GM18502 (cell line): ENCODE measurements at regions not wholly inside any gene's neighbourhood (a gene's known extent, or its start where the extent isn't known, plus 50 kb on each side); places are given as distances from the start of the nearest gene placed in this dataset.
"Not testable (repeated sequence)": the region's sequence is repeated elsewhere in the genome, so short reads cannot be mapped to it uniquely, and the experiment has no call there.

Source experiments
- ATAC-seq: cut with Tn5 transposase; IDR thresholded peaks from one replicate; pipeline ENCODE4 v1.9.1; 2021; ENCODE audit warnings: mild to moderate bottlenecking; ENCODE audit not compliant: unreplicated experiment, poor library complexity

DNA sequence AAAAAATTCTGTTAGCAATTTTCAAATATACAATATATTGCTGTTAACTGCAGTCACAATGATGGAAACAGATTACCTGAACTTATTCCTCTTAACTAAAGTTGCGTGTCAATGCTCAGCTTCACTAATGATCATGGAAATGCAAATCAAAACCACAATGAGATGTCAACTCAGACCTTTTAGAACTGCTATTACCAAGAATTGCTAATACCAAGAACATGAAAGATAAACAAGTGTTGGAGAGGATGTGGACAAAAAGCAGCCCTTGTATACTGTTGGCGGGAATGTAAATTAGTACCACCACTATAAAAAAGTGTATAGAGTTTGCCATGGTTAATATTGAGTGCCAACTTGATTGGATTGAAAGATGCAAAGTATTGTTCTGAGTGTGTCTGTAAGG is 1409.7 kb upstream of the CDH18 start:
- ATAC-seq = no peak

DNA sequence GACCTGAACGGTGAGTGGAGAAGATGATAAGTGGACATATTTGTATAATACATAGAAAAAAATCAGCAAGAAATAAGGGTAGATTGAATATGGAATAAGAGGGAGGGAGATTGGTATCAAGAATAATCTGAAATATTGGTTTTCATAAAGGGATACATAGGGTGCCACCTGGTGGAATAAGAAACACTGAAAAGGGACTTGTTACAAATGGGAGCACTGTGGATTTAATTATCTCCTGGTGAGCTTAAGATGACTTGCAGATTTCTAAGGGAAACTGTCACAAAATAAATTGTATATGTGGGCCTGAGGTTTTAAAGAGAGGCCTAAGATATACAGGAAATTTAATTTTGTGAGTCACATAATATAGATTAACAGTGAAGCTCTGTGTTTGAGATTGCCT is 1403.5 kb upstream of the CDH18 start:
- no peak for ATAC-seq

GRCh38 chr5:21360754-21361153 is 1372.8 kb upstream of the CDH18 start:
- not testable (repeated sequence) for ATAC-seq

DNA sequence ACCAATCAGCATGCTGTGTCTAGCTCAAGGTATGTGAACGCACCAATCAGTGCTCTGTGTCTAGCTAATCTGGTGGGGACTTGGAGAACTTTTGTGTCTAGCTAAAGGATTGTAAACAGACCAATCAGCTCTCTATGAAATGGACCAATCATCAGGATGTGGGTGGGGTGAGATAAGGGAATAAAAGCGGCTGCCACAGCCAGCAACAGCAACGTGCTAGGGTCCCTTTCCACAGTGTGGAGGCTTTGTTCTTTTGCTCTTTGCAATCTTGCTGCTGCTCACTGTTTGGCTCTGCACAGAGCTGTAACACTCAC is 1353.9 kb upstream of the CDH18 start:
- ATAC-seq = not testable (repeated sequence)

- not testable (repeated sequence) for ATAC-seq
Observed at GRCh38 chr5:21341203-21341947, 1353.4 kb upstream of the CDH18 start.

GRCh38 chr5:21340233-21340632 is 1352.2 kb upstream of the CDH18 start:
- ATAC-seq = not testable (repeated sequence)

DNA sequence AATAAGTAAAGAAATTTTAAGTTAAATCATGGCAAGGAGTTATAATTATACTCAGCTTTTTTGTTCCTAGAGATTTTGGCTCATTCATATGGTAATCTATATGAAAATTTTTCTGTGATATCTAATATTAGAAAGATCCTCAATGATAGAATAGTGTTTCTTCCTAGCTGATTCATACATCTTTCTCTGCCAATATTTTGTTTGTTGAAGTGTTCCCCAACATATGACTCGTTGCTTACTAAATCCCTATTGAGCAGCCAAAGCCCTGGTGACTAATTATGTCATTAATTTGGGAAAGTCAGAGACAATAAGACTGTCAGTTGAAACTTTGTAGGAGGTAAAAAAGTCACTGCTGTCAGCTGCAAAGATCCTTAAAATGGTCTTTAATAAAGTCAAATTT is 1348.5 kb upstream of the CDH18 start:
- not testable (repeated sequence) for ATAC-seq

DNA sequence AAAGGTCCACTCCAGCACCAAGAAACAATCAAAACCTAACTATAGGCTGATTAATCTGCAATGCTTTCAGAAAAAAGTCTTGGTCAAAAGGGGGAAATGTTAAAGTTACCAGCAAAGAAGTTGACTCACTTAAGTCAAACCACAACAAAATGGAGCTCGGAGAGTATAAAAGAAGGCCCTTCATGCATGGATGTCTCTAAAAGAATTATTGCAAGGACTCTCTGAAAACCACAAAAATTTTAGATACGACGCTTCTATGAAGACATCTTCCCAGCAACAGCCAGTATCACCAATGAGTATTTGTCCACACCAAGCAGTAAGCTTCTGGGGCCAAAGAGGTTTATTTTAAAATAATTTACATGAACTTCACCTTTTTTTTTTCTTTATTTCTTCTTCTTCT is 1327.4 kb upstream of the CDH18 start:
- ATAC-seq = not testable (repeated sequence)

DNA sequence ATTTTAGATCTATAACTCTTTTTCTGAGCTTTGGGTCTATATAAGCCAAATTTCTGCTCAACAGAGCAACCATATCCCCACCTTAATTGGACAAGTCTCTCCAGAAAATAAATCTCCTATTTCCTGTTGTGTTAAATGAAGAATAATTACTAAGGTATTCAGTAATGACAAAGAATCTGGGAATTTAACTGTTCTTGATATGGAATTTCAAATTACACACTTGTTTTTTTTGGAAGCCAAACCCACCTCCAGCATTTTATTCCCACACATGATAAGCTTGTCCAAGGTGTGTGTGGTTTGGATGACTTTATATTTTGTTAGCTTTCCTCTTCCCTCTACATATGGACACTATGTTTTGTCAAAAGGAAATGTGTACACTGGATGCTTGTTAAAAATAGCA is 1313.2 kb upstream of the CDH18 start:
- ATAC-seq = not testable (repeated sequence)

GRCh38 chr5:21274361-21274760 is 1286.4 kb upstream of the CDH18 start:
- ATAC-seq = not testable (repeated sequence)

DNA sequence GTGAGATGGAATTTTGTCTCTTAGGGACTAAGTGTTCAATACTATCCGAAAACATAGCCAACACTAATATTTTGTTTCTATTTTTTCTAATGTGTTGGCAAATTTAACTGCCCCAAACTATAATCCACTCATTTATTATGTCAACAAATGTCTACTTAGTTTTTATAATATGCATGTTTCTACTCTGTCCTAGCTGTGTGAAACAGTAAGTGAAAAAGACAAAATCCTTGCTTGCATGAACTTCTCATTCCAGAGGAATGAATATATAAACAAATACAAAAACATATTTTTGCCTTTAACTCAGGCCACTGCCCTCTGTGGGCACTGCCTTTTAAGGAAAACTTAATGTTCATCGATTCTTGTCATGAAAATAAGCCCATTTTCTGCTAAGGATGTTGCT is 1275.4 kb upstream of the CDH18 start:
- ATAC-seq = no peak

DNA sequence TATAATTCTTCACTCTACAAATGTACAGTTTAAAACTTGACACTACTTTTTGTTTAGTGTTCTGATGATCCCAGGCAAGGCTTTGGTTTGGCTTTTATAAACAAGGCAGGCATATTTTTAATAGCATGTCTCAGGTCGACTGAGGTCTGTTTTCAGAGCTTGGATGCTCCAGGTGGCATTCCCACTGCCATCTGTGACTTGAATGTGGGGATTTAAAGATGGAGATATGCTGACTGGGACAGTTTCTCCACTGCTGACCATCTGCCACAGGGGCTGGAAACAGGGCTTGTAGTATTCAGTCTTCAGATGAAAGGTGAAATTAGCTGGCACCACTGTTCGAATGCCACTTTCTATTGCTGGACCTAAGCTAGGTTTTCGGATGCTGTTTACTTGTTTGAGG is 1266.2 kb upstream of the CDH18 start:
- no peak for ATAC-seq

DNA sequence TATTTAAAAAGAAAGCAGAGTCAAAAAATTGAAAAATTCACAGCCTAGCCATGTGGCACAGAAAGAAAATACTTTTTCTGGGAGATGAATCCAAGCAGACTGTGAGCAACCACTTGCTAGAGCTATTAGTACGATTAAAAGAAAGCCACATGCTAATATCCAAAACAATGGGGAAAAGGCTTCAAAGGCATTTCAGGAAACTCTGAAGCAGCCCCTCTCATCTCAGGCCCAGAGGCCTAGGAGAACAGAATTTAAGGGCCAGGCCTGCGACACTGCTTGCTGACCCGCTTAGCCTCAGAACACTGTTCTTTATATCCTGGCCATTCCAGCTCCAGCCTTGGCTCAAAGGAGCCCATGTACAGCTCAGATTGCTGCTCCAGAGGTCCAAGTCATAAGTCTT is 1257.0 kb upstream of the CDH18 start:
- ATAC-seq = no peak

GRCh38 chr5:21238786-21239185 is 1250.8 kb upstream of the CDH18 start:
- no peak for ATAC-seq

DNA sequence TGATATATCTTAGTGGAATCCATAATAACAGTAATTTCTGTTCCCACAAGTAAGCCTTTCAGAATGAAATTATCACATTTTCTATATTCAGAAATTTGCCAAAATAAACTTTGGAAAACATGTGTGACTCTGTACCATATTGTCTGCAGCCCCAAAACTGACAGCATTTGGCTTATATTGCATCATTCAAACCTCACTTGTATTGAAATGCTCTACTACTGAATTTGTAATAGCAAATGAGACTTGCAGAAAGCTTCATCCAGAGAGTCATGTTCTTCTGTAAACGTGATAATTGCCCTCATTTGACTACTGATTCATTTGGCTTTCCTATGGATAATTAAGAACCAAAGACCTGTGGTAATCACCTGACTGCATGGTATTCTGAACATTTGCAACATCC is 1249.5 kb upstream of the CDH18 start:
- no peak for ATAC-seq

DNA sequence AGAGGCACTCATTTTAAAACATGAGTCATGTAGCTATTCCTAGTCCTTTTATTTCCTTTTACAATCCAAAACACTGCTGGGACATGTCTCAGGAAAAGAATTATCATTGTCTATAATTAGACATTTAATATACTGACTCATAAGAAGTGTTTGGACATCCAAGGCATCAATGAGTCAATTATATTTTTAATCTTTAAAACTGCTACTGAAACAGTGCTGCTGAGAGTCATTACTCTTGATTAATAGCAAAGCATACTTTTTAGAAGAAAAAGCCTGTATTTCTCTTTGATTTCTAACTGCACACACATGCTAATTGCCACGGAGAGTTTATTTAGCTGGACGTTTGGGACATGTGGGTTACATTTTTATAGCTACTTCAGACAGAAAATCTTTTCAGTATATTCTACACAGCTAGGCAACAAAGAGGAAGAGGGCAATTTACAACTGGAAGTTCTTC is 1249.0 kb upstream of the CDH18 start:
- no peak for ATAC-seq

- no peak for ATAC-seq
Observed at GRCh38 chr5:21236104-21236503, 1248.1 kb upstream of the CDH18 start.

DNA sequence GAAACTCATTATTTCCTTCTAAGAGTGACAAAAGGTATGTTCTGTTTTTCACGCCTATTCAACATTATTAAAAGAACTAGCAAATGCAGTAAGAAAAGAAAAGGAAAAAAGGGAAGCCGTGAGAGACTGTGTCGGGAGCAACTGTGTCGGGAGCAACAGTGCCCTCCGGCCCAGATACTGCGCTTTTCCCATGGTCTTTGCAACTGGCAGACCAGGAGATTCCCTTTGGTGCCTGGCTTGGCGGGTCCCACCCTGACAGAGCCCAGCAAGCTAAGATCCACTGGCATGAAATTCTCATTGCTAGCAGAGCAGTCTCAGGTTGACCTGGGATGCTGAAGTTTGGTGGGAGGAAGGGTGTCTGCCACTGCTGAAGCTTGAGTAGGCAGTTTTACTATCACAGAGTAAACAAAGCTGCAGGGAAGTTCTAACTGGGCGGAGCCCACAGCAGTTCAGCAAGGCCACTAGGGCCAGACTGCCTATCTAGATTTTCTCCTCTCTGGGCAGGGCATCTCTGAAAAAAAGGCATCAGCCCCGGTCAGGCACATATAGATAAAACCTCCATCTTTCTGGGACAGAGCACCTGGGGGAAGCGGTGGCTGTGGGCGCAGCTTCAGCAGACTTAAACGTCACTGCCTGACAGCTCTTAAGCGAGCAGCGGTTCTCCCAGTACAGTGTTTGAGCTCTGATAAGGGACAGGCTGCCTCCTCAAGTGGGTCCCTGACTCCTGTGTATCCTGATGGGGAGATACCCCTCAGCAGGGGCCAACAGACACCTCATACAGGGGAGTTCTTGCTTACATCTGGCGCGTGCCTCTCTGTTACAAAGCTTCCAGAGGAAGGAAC is 1237.4 kb upstream of the CDH18 start:
- ATAC-seq = no peak

DNA sequence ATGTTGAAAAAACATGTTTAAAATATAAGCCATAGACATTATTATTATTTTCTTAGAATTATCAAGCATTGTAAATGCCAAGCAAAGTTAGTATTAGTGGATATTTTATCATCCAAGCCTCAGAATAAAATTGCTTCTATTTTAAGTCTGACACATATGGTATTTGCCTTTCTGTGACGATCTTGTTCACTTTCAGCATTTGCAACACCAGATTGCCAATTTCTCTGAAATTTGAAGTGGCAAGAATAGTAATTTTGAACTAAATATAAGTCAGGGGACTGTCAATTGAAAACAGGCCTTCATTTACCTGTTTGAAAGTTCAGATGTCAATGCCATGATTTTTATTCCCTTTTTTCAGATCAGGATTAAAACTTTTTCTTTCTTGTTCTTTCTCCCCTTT is 1233.6 kb upstream of the CDH18 start:
- ATAC-seq = no peak

DNA sequence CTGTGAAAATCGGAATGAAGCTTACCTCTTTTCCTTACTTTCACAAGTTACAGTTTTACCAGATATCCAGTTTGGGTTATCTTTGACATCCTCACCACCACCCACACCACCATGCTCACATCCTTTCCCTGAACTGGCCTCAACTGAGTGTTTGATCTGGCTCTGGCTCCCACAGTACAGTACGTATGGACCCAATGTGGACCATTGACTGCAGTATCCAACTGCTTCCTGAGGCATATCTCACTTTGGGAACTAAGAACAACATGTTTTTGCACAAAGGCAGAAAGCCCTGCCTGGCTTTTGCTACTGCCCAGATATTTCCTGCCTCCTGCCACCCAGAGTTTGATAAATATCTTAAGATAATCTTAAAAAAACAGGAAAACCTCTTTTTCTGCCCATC is 1232.0 kb upstream of the CDH18 start:
- no peak for ATAC-seq

- ATAC-seq = no peak
Observed at GRCh38 chr5:21219251-21219650, 1231.3 kb upstream of the CDH18 start.

GRCh38 chr5:21212026-21212425 is 1224.0 kb upstream of the CDH18 start:
- no peak for ATAC-seq
